Gastroesophageal sphincter (tissue), 4 donors: ENCODE measurements at regions not wholly inside any gene's neighbourhood (a gene's known extent, or its start where the extent isn't known, plus 50 kb on each side); places are given as distances from the start of the nearest gene placed in this dataset.

Source experiments
- ATAC-seq: fragments of 150-250 bp; one replicate; pipeline ENCODE4 v1.9.1; 2016; ENCODE audit warnings: mild to moderate bottlenecking, moderate library complexity
- H3K27ac ChIP-seq, 4 donors: fragments of 200-600 bp; sonication (generic) in 3 of 4; 1 replicate in 3 of 4; 2 replicates in 1 of 4; pipeline ENCODE4 v1.5.1; 2016 to 2019
- H3K27me3 ChIP-seq: fragments of 200-600 bp; sonication (generic); one replicate; pipeline ENCODE4 v1.5.1; 2019
- H3K36me3 ChIP-seq, 2 donors: fragments of 200-600 bp; sonication (generic); one replicate each; pipeline ENCODE4 v1.5.1; 2019; ENCODE audit warnings: control low read depth in 1 of 2
- H3K4me1 ChIP-seq, 3 donors: fragments of 200-600 bp; sonication (generic); 1 replicate in 2 of 3; 2 replicates in 1 of 3; pipeline ENCODE4 v1.5.1; 2016 to 2019; ENCODE audit warnings: control low read depth in 2 of 3
- H3K4me3 ChIP-seq, 2 donors: fragments of 200-600 bp; sonication (generic); one replicate each; pipeline ENCODE4 v1.5.1; 2019; ENCODE audit warnings: mild to moderate bottlenecking in 1 of 2, moderate library complexity in 1 of 2
- H3K9me3 ChIP-seq, 3 donors: fragments of 200-600 bp; sonication (generic); one replicate each; pipeline ENCODE4 v1.5.1; 2017 to 2019; ENCODE audit warnings: control low read depth in 2 of 3
- CTCF ChIP-seq, 4 experiments: fragments of 200-600 bp in 2 of 4; fragments of 450-650 bp in 2 of 4; sonication (generic) in 1 of 4; IDR thresholded peaks; one replicate each; pipeline ENCODE4 v1.5.1; 2017 to 2019; ENCODE audit warnings: antibody characterized with exemption in 4 of 4, mild to moderate bottlenecking in 2 of 4, moderate library complexity in 2 of 4
- EP300 ChIP-seq: sonication (generic); formaldehyde crosslinking; IDR thresholded peaks from one replicate; pipeline ENCODE4 v1.6.1; 2017; ENCODE audit warnings: antibody characterized with exemption, mild to moderate bottlenecking
- POLR2A ChIP-seq, 2 donors: fragments of 450-650 bp; IDR thresholded peaks; one replicate each; pipeline ENCODE4 v1.6.1; 2017; ENCODE audit warnings: antibody characterized with exemption in 2 of 2, mild to moderate bottlenecking in 2 of 2, moderate library complexity in 1 of 2
- POLR2AphosphoS5 ChIP-seq: sonication (generic); formaldehyde crosslinking; IDR thresholded peaks from one replicate; pipeline ENCODE4 v1.6.1; 2017; ENCODE audit warnings: antibody characterized with exemption
- WGBS, 2 donors: methylation state at CpG; one replicate each; pipeline ENCODE4 v1.1.5; 2018; ENCODE audit warnings: low coverage in 1 of 2; 5-methylcytosine and 5-hydroxymethylcytosine counted together
- small RNA-seq, 4 donors: library from RNA; depleted of rRNA; stranded (forward); fragments of <200 nt; gene quantifications; one replicate each; pipeline ENCODE3, GENCODE V24; 2016

DNA sequence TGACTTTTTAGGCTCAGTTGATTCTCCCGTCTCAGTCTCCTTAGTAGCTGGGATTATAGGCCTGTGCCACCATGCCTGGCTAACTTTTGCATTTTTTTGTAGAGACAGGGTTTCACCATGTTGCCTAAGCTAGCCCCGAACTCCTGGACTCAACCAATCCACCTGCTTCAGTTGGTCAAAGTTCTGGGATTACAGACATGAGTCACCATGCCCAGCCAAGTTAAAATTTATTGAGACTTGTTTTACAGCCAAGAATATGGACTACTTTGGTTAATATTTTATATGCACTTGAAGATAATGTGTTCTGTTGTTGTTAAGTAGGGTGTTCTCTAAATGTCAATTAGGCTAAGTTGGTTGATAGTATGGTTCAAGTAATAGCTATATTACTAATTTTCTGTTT lies 58.7 kb downstream of the CYTL1 start:
- 89% methylated on average over 2 of the region's 2 CpGs; no CpG with 5 or more reads in 1 of the 2 donors for WGBS, 2 donors
- TF ChIP-seq POLR2AphosphoS5 (no peak), CTCF (IDR thresholded peaks at IDR 0.05) (no peak), POLR2A (IDR thresholded peaks at IDR 0.05) (no peak), EP300 (no peak)
- no peak overlapping the region for H3K27ac ChIP-seq
- no peaks in the 10 kb centered on the region for H3K27me3 ChIP-seq
- H3K36me3 ChIP-seq: no peaks in the 10 kb centered on the region
- H3K4me3 ChIP-seq: no peak overlapping the region
- no peaks in the 10 kb centered on the region for H3K4me1 ChIP-seq
- peaks cover 0 to 54% (median 4%) of the 10 kb centered on the region in 3 donors for H3K9me3 ChIP-seq
- no peak for ATAC-seq

DNA sequence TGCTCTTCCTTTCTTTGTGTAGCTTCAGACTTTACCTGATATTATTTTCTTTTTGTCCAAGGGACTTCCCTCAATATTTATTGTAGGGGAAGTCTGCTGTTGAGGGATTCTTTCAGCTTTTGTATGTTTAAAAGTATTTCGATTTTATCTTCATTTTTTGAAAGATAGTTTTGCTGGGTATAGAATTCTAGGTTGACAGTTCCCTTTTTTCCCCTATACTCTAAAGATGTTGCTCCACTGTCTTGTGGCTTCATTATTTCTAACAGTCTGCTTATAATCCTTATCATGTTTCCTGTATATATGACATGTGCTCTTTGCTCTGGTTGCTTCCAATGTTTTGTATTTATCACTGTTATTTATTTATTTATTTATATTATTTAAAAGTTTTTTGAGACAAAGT lies 57.3 kb downstream of the CYTL1 start:
- H3K4me1 ChIP-seq: no peaks in the 10 kb centered on the region
- no peaks in the 10 kb centered on the region for H3K27me3 ChIP-seq
- TF ChIP-seq EP300 (no peak), CTCF (IDR thresholded peaks at IDR 0.05) (no peak), POLR2A (IDR thresholded peaks at IDR 0.05) (no peak), POLR2AphosphoS5 (no peak)
- no peaks in the 10 kb centered on the region for H3K36me3 ChIP-seq
- peaks cover 0 to 54% (median 4%) of the 10 kb centered on the region in 3 donors for H3K9me3 ChIP-seq
- WGBS, 2 donors: 58 to 71% methylated on average over 1 of the region's 1 CpG
- no peak overlapping the region for H3K4me3 ChIP-seq
- H3K27ac ChIP-seq: no peak overlapping the region
- no peak for ATAC-seq

DNA sequence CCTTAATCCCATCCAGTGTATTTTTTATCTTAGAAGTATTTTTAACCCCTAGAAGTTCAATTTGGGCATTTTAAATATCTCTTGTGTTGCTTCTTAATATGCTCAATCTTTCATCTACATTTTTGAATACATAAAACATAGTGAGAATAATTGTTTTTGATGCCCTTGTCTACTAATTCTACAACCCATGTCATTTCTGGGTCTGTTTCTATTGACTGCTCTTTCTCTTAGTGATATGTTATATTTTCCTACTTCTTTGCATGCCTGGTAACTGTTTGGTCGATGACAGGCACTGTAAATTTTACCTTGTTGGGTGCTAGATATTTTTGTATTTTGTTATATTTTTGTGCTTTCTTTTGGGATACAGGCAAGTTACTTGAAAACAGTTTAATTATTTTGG lies 56.3 kb downstream of the CYTL1 start:
- no peaks in the 10 kb centered on the region for H3K36me3 ChIP-seq
- H3K27ac ChIP-seq: no peak overlapping the region
- no peaks in the 10 kb centered on the region for H3K27me3 ChIP-seq
- H3K9me3 ChIP-seq: peaks cover 0 to 54% (median 4%) of the 10 kb centered on the region in 3 donors
- no peaks in the 10 kb centered on the region for H3K4me1 ChIP-seq
- WGBS, 2 donors: 50% methylated on average over 1 of the region's 1 CpG
- TF ChIP-seq CTCF (IDR thresholded peaks at IDR 0.05) (no peak), POLR2A (IDR thresholded peaks at IDR 0.05) (no peak), POLR2AphosphoS5 (no peak)
- H3K4me3 ChIP-seq: no peak overlapping the region
- ATAC-seq: no peak

Small RNAs in the stretch of these regions (small RNA-seq; reads per million reads assigned to genes)
- 0 reads per million in 4 donors for gene RN7SKP113
